OCI-LY1 (cell line): ENCODE measurements at regions not wholly inside any gene's neighbourhood (a gene's known extent, or its start where the extent isn't known, plus 50 kb on each side); places are given as distances from the start of the nearest gene placed in this dataset.

Source experiments
- CTCF ChIP-seq: fragments of 200-600 bp; sonication (generic), shearing (Covaris generic); IDR thresholded peaks from 2 replicates; pipeline ENCODE4 v1.5.1; 2017; ENCODE audit warnings: mild to moderate bottlenecking, antibody characterized with exemption, low read length, moderate library complexity, mixed read lengths
- EZH2 ChIP-seq: fragments of 200-600 bp; sonication (generic), shearing (Covaris generic); IDR thresholded peaks from 2 replicates; pipeline ENCODE4 v1.8.0; 2017; ENCODE audit warnings: borderline replicate concordance, mixed run types, mild to moderate bottlenecking, antibody characterized with exemption, low read length, moderate library complexity, mixed read lengths

- TF ChIP-seq CTCF (no peak), EZH2 (no peak)
Measured at GRCh38 chr7:16189026-16189715, 232.2 kb downstream of the CRPPA start.
